ELF-1 (cell line): ENCODE measurements at regions not wholly inside any gene's neighbourhood (a gene's known extent, or its start where the extent isn't known, plus 50 kb on each side); places are given as distances from the start of the nearest gene placed in this dataset.

Experiments
- DNase-seq: peaks from one replicate; pipeline ENCODE4 v3.0.0-alpha.2; 2016; ENCODE audit warnings: low read depth, low spot score

GRCh38 chr10:130656187-130656575, 520.0 kb downstream of the GLRX3 start:
- no peak for DNase-seq

GRCh38 chr10:130656582-130657133, 520.5 kb downstream of the GLRX3 start:
- peak; percentile 20 for DNase-seq

- DNase-seq: no peak
These were observed 522.6 kb downstream of the GLRX3 start for GRCh38 chr10:130658687-130659290.

GRCh38 chr10:130659528-130659927, 523.3 kb downstream of the GLRX3 start:
- no peak for DNase-seq

- DNase-seq: no peak
These were observed 524.1 kb downstream of the GLRX3 start for GRCh38 chr10:130660266-130660665.

- no peak for DNase-seq
These were observed 525.2 kb downstream of the GLRX3 start for GRCh38 chr10:130661419-130661818.

- DNase-seq: no peak
These were observed 526.6 kb downstream of the GLRX3 start for GRCh38 chr10:130662775-130663174.

GRCh38 chr10:130664526-130664925, 528.3 kb downstream of the GLRX3 start:
- no peak for DNase-seq

GRCh38 chr10:130666215-130666614, 530.0 kb downstream of the GLRX3 start:
- DNase-seq: no peak

GRCh38 chr10:130686689-130687300, 550.6 kb downstream of the GLRX3 start:
- peak; percentile 50 for DNase-seq

GRCh38 chr10:130687566-130687965, 551.4 kb downstream of the GLRX3 start:
- no peak for DNase-seq

- DNase-seq: no peak
These were observed 553.8 kb downstream of the GLRX3 start for GRCh38 chr10:130689743-130690626.

- DNase-seq: no peak
These were observed 555.6 kb downstream of the GLRX3 start for GRCh38 chr10:130691776-130692175.

GRCh38 chr10:130696870-130697269, 560.7 kb downstream of the GLRX3 start:
- no peak for DNase-seq

GRCh38 chr10:130707389-130707979, 571.3 kb downstream of the GLRX3 start:
- no peak for DNase-seq

- DNase-seq: no peak
These were observed 572.4 kb downstream of the GLRX3 start for GRCh38 chr10:130708465-130709070.

- no peak for DNase-seq
These were observed 573.2 kb downstream of the GLRX3 start for GRCh38 chr10:130709415-130709814.

GRCh38 chr10:130711072-130711471, 574.9 kb downstream of the GLRX3 start:
- DNase-seq: peak; percentile 48

- DNase-seq: peak; percentile 57
These were observed 576.9 kb downstream of the GLRX3 start for GRCh38 chr10:130713135-130713534.

GRCh38 chr10:130713731-130714130, 577.5 kb downstream of the GLRX3 start:
- no peak for DNase-seq

- no peak for DNase-seq
These were observed 578.7 kb downstream of the GLRX3 start for GRCh38 chr10:130714742-130715467.
